Kidney epithelial cell (primary cell): ENCODE measurements at regions not wholly inside any gene's neighbourhood (a gene's known extent, or its start where the extent isn't known, plus 50 kb on each side); places are given as distances from the start of the nearest gene placed in this dataset.

Experiments used
- DNase-seq: peaks from one replicate; pipeline ENCODE4 v3.0.0-alpha.2; 2010; ENCODE audit warnings: low read depth
- H3K27me3 ChIP-seq: 2 replicates; pipeline ENCODE4 v1.6.0; 2011; ENCODE audit warnings: low read length; ENCODE audit not compliant: control insufficient read depth, insufficient read depth
- H3K36me3 ChIP-seq: 2 replicates; pipeline ENCODE4 v1.5.1; 2011; ENCODE audit warnings: low read length; ENCODE audit not compliant: control insufficient read depth, insufficient read depth
- H3K4me3 ChIP-seq: 2 replicates; pipeline ENCODE4 v1.5.1; 2011; ENCODE audit warnings: low read depth, mild to moderate bottlenecking, control low read depth, low read length
- TF ChIP-seq, protein P1 (sequence below): IDR thresholded peaks from 2 replicates; pipeline ENCODE4 v1.5.1; 2011; ENCODE audit warnings: mild to moderate bottlenecking, moderate library complexity, low read length, control low read depth, inconsistent platforms; ENCODE audit not compliant: insufficient read depth, poor library complexity, severe bottlenecking

DNA sequence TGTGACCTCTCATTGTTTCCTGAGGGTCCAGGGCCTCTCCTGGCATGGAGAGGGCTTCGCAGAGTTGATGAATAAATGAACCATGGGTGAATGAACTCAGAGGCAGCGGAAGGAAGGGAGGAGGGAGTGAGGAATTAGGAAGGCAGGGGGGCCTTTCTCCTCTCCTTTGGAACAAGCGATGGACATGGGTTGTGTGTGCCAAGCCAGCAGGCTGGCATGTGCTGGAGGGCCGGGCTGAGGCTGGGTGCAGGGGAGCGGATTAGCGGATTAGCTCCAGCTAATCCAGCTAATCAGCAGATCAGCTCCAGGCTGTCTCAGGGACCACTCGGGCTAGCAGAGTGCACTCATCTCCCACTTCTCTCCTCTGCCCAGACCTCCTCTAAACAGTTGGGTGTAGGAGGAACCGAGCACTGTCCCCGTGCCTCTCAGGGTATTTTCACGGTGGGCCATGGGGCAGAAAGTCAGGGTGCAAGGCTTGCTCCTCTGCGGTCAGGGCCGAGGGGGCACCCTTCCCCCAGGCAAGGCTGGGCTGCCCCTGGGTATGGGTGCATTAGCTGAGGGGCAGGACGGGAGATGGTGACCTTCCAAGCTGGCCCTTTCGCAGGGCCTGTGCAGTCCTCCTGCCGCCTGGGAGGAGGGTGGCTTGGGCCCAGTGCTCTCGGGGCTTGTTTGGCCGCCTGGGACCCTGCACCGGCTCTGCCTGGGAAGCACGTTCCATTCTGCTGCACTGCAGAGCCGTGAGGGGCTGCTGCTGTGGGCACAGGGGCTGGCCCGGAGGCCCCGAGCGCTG, 120.3 kb upstream of the B3GAT1 start:
- no peak for DNase-seq
- no peak overlapping the region for H3K4me3 ChIP-seq
- TF ChIP-seq, protein P1, sequence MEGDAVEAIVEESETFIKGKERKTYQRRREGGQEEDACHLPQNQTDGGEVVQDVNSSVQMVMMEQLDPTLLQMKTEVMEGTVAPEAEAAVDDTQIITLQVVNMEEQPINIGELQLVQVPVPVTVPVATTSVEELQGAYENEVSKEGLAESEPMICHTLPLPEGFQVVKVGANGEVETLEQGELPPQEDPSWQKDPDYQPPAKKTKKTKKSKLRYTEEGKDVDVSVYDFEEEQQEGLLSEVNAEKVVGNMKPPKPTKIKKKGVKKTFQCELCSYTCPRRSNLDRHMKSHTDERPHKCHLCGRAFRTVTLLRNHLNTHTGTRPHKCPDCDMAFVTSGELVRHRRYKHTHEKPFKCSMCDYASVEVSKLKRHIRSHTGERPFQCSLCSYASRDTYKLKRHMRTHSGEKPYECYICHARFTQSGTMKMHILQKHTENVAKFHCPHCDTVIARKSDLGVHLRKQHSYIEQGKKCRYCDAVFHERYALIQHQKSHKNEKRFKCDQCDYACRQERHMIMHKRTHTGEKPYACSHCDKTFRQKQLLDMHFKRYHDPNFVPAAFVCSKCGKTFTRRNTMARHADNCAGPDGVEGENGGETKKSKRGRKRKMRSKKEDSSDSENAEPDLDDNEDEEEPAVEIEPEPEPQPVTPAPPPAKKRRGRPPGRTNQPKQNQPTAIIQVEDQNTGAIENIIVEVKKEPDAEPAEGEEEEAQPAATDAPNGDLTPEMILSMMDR, result no peak
- H3K36me3 ChIP-seq, result no peaks in the 10 kb centered on the region
- H3K27me3 ChIP-seq, result no peaks in the 10 kb centered on the region

DNA sequence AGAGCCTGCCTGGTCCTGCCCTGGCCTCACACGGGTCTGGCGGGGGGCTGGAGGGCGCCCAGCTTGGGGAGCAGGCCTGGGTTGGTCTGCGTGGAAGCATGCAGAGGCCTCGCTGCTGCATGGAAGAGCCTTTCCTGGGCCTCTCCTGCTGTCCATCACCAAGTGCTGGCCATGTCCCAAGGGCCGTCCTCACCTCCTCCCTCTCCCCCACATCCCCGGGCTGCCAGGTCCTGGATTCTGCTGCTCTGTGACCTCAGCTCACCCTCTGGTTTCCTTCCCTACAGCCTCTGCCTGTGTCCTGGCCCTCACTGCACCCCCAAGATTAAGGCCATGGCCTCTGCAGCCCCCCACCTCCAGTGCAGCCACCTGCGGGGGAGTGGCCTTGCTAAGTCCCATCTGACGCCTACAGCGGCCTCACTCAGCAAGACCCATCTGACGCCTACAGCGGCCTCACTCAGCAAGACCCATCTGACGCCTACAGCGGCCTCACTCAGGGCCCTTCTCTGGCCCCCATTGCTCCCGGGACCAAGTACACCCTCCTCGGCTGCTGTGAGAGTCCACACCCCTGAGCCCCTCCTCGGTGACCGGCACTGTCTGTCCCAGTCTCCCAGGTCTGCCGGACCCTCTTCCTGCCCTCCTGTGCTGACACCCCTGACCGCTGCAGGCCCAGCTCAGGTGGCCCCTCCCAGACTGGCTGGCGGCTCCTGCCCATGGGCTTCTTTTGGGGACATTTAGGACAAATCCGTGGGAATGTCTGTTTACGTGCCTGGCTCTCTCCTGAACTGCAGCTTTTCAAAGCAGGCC, 119.5 kb upstream of the B3GAT1 start:
- Histone ChIP-seq H3K27me3 (no peaks in the 10 kb centered on the region), H3K36me3 (no peaks in the 10 kb centered on the region), H3K4me3 (no peak overlapping the region)
- no peak for DNase-seq
- TF ChIP-seq, protein P1, result no peak

DNA sequence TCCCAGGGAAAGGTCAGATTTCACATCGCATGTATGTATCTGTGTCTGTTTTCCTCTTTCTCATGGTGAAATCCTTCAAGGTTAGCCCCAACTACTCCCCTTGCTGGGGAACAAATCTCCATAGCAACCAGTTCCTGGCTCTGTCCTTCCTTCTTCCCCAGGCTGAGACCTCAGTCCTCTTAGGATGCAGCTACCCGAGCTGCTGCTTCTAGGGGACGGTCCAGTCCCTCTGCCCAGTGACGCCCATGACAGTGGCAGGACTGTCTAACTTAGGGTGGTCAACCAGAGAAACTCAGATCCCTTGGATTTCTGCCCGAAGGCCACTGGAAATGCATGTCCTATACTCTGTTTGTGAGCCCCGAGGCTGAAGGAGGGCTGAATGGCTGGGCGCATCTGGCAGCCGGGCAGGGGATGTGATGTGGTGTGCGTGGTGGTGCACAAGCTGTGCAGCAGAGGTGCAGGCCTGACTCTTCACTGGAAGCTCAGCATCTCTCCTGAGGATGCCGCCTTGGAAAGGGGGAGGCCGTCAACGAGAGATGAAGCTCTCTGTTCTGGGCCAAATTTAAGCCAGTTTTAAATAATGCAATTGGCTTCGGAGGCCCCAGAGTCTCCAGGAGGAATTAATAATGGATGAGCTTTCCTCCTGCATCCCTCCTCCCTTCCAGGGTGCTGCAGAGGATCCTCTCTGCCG, 118.7 kb upstream of the B3GAT1 start:
- no peaks in the 10 kb centered on the region for H3K27me3 ChIP-seq
- TF ChIP-seq, protein P1, result no peak
- no peak for DNase-seq

DNA sequence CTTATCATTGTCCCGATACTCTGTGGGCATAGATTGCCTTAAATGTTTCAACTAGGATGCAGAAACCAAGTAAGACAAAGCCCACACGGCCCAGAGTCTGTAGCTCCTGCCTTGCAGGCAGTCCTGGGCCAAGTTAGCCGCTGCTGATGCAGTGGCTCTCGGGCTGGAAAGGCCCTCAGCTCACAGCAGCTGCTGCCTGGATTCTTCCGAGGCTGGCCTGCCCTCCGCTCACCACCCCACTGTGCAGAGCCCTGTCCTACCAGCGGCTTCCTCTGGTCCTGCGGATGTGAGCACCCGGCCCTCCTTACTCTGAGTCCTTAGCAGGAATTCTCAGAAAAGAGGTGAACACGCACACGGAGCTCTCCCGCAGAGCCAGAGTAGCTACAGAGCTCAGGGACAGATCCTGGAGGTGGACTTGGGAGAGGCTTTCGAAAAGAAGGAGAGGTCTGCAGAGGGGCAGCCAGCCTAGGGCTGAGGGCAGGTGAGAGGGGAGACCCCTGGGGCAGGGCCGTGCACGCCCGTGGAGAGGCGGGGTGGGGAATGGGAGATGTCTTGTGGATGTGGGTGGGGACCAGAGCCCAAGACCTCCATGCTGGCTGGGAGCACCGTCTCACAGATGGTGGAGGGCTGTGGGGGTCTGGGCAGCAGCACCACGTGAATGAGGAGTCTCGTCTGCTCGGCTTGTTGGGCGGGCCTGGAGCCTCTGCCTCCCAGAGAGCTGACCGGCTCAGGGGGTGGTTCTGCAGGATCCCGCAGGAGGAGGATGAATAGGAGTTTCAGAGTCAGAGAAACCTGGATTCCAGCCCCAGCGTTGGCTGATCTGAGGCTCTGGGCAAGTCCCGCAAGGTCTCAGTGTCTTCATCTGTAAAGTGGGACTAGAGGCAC, 117.4 kb upstream of the B3GAT1 start:
- no peak for DNase-seq
- TF ChIP-seq, protein P1, result no peak
- H3K27me3 ChIP-seq, result no peaks in the 10 kb centered on the region
- no peak overlapping the region for H3K4me3 ChIP-seq
- no peaks in the 10 kb centered on the region for H3K36me3 ChIP-seq

More for the DNA sequence above, 118.7 kb upstream of the B3GAT1 start:
- no peak overlapping the region for H3K4me3 ChIP-seq
- H3K36me3 ChIP-seq, result no peaks in the 10 kb centered on the region

DNA sequence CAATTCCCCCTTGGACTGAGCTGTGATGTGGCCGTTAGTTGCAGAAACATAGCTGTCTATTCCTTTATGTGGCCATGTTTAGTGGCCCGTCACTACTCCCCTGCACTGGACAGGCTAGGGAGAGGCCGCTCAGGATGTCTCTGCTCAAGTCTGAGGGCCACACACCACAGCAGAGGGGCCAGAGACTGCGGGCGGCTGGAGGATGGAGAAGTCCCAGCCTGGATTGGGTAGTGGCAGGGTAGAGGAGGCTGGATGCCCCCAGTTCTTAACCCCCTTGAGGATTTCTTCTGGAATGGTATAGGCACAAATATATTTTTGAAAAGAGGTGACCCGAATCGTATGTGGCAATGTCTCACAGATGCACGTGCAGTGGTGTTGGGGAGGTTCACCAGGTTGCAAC, 116.4 kb upstream of the B3GAT1 start:
- no peaks in the 10 kb centered on the region for H3K27me3 ChIP-seq
- no peak for DNase-seq
- TF ChIP-seq, protein P1, result no peak
- H3K4me3 ChIP-seq, result no peak overlapping the region
- no peaks in the 10 kb centered on the region for H3K36me3 ChIP-seq
